ENCODE measurements at regions not wholly inside any gene's neighbourhood (a gene's known extent, or its start where the extent isn't known, plus 50 kb on each side); places are given as distances from the start of the nearest gene placed in this dataset.

GRCh38 chr4:17126321-17126966, 228.0 kb upstream of the LDB2 start:
- no peaks in the 10 kb centered on the region for H3K9me3 ChIP-seq (ENCODE audit: control insufficient read depth in 4 of 4, insufficient read depth in 3 of 4, low read length in 3 of 4)
- ATAC-seq (ENCODE audit: insufficient read depth, low FRiP score) (no peak), DNase-seq (no peak)
- TF ChIP-seq, protein P1, sequence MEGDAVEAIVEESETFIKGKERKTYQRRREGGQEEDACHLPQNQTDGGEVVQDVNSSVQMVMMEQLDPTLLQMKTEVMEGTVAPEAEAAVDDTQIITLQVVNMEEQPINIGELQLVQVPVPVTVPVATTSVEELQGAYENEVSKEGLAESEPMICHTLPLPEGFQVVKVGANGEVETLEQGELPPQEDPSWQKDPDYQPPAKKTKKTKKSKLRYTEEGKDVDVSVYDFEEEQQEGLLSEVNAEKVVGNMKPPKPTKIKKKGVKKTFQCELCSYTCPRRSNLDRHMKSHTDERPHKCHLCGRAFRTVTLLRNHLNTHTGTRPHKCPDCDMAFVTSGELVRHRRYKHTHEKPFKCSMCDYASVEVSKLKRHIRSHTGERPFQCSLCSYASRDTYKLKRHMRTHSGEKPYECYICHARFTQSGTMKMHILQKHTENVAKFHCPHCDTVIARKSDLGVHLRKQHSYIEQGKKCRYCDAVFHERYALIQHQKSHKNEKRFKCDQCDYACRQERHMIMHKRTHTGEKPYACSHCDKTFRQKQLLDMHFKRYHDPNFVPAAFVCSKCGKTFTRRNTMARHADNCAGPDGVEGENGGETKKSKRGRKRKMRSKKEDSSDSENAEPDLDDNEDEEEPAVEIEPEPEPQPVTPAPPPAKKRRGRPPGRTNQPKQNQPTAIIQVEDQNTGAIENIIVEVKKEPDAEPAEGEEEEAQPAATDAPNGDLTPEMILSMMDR (IDR thresholded peaks at IDR 0.05; ENCODE audit: control extremely low read depth, extremely low read depth), result no peak
- H3K9ac ChIP-seq (ENCODE audit: insufficient read depth in 1 of 2, low read length in 2 of 2), result no peak overlapping the region
- H3K27ac ChIP-seq (ENCODE audit: low read depth in 1 of 2, low read length in 1 of 2), result no peak overlapping the region
- WGBS, 2 donors, result 95 to 100% methylated on average over 1 of the region's 1 CpG
- no peaks in the 10 kb centered on the region for H3K4me1 ChIP-seq (ENCODE audit: control insufficient read depth in 5 of 5, insufficient read depth in 5 of 5, low read length in 5 of 5)
- no peaks in the 10 kb centered on the region for H3K27me3 ChIP-seq (ENCODE audit: control insufficient read depth in 3 of 3, insufficient read depth in 3 of 3, low read length in 2 of 3)
- H3K4me3 ChIP-seq, result no peak overlapping the region
- H3K36me3 ChIP-seq (ENCODE audit: control insufficient read depth in 4 of 4, insufficient read depth in 4 of 4, low read length in 4 of 4), result no peaks in the 10 kb centered on the region

GRCh38 chr4:17124767-17125166, 226.3 kb upstream of the LDB2 start:
- ATAC-seq (ENCODE audit: insufficient read depth, low FRiP score) (no peak), DNase-seq (no peak)
- TF ChIP-seq, protein P1 (IDR thresholded peaks at IDR 0.05; ENCODE audit: control extremely low read depth, extremely low read depth), result no peak
- Histone ChIP-seq H3K4me3 (no peak overlapping the region), H3K9me3 (ENCODE audit: control insufficient read depth in 4 of 4, insufficient read depth in 3 of 4, low read length in 3 of 4) (no peaks in the 10 kb centered on the region), H3K4me1 (ENCODE audit: control insufficient read depth in 5 of 5, insufficient read depth in 5 of 5, low read length in 5 of 5) (no peaks in the 10 kb centered on the region), H3K9ac (ENCODE audit: insufficient read depth in 1 of 2, low read length in 2 of 2) (no peak overlapping the region), H3K27me3 (ENCODE audit: control insufficient read depth in 3 of 3, insufficient read depth in 3 of 3, low read length in 2 of 3) (no peaks in the 10 kb centered on the region), H3K36me3 (ENCODE audit: control insufficient read depth in 4 of 4, insufficient read depth in 4 of 4, low read length in 4 of 4) (no peaks in the 10 kb centered on the region), H3K27ac (ENCODE audit: low read depth in 1 of 2, low read length in 1 of 2) (no peak overlapping the region)
- 87% methylated on average over 4 of the region's 4 CpGs for WGBS, 2 donors

DNA sequence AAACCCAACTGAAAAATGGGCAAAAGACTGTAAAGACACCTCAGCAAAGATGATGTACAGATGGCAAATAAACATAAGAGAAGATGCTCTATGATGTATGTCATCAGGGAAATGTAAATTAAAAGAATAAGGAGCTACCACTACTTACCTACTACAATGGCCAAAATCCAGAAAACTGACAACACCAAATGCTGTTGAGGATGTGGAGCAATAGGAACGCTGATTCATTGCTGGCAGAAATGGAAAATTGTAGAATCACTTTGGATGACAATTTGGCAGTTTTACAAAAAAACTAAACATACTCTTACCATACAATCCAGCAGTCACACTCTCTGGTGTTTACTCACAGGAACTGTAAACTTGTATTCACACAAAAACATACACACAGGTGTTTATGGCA, 222.3 kb upstream of the LDB2 start:
- DNase-seq, result no peak
- Histone ChIP-seq H3K36me3 (ENCODE audit: control insufficient read depth in 4 of 4, insufficient read depth in 4 of 4, low read length in 4 of 4) (no peaks in the 10 kb centered on the region), H3K9ac (ENCODE audit: insufficient read depth in 1 of 2, low read length in 2 of 2) (no peak overlapping the region)

More for the DNA sequence above, 222.3 kb upstream of the LDB2 start:
- Histone ChIP-seq H3K9me3 (ENCODE audit: control insufficient read depth in 4 of 4, insufficient read depth in 3 of 4, low read length in 3 of 4) (no peaks in the 10 kb centered on the region), H3K4me3 (no peak overlapping the region), H3K27me3 (ENCODE audit: control insufficient read depth in 3 of 3, insufficient read depth in 3 of 3, low read length in 2 of 3) (no peaks in the 10 kb centered on the region), H3K27ac (ENCODE audit: low read depth in 1 of 2, low read length in 1 of 2) (no peak overlapping the region), H3K4me1 (ENCODE audit: control insufficient read depth in 5 of 5, insufficient read depth in 5 of 5, low read length in 5 of 5) (no peaks in the 10 kb centered on the region)
- WGBS, 2 donors, result 78 to 79% methylated on average over 1 of the region's 1 CpG
- TF ChIP-seq, protein P1 (IDR thresholded peaks at IDR 0.05; ENCODE audit: control extremely low read depth, extremely low read depth), result no peak
- ATAC-seq (ENCODE audit: insufficient read depth, low FRiP score), result no peak
